CD4-positive, alpha-beta T cell (primary cell): ENCODE measurements at regions not wholly inside any gene's neighbourhood (a gene's known extent, or its start where the extent isn't known, plus 50 kb on each side); places are given as distances from the start of the nearest gene placed in this dataset.
"Not testable (repeated sequence)": the region's sequence is repeated elsewhere in the genome, so short reads cannot be mapped to it uniquely, and the experiment has no call there.

ENCODE experiments used
- ATAC-seq: fragments of 200-7000 bp; cut with Tn5 transposase; one replicate; pipeline ENCODE4 v1.10.0; 2022; ENCODE audit warnings: mild to moderate bottlenecking; ENCODE audit not compliant: poor library complexity
- CTCF ChIA-PET: fragments of 350-600 bp; sonication (Branson Sonifier 250); formaldehyde crosslinking; loops from one replicate; lab custom pipeline; 2021; ENCODE audit warnings: antibody characterized with exemption, inconsistent platforms; lab: Charles Lee
- POLR2A ChIA-PET: fragments of 350-600 bp; sonication (Branson Sonifier 250); formaldehyde crosslinking; loops from one replicate; lab custom pipeline; 2021; ENCODE audit warnings: antibody characterized with exemption, inconsistent platforms; lab: Charles Lee
- DNase-seq, 14 experiments: peaks; one replicate each; pipeline ENCODE4 v3.0.0-alpha.2; 2013 to 2020; ENCODE audit warnings: mixed read lengths in 2 of 14
- H3K27ac ChIP-seq, 2 donors: one replicate each; pipeline versions ENCODE4 v1.5.1 to v1.7.0; 2013; ENCODE audit warnings: low read length in 2 of 2, low read depth in 1 of 2, mild to moderate bottlenecking in 1 of 2
- H3K27me3 ChIP-seq, 2 experiments: 1 replicate in 1 of 2; 2 replicates in 1 of 2; pipeline versions ENCODE4 v1.6.1 to v1.7.0; 2013; ENCODE audit warnings: low read length in 2 of 2, control low read depth in 1 of 2, mild to moderate bottlenecking in 1 of 2, moderate library complexity in 1 of 2; ENCODE audit not compliant: insufficient read depth in 2 of 2, control insufficient read depth in 1 of 2
- H3K36me3 ChIP-seq: one replicate; pipeline ENCODE4 v1.6.1; 2013; ENCODE audit warnings: low read length, control low read depth; ENCODE audit not compliant: insufficient read depth
- H3K4me1 ChIP-seq: one replicate; pipeline ENCODE4 v1.6.1; 2013; ENCODE audit warnings: low read length, control low read depth; ENCODE audit not compliant: insufficient read depth
- H3K4me3 ChIP-seq: one replicate; pipeline ENCODE4 v1.5.1; 2013; ENCODE audit warnings: mild to moderate bottlenecking, low read length, moderate library complexity
- H3K9me3 ChIP-seq, 2 experiments: 1 replicate in 1 of 2; 2 replicates in 1 of 2; pipeline versions ENCODE4 v1.6.1 to v1.7.0; 2013; ENCODE audit warnings: low read length in 2 of 2, mild to moderate bottlenecking in 2 of 2, control low read depth in 1 of 2, moderate library complexity in 1 of 2; ENCODE audit not compliant: control insufficient read depth in 1 of 2, insufficient read depth in 1 of 2
- H3K27ac Mint-ChIP-seq: one replicate; pipeline ENCODE4 v1.8.0; 2020; ENCODE audit warnings: mixed read lengths
- H3K27me3 Mint-ChIP-seq: one replicate; pipeline ENCODE4 v1.8.0; 2021; ENCODE audit warnings: mixed read lengths
- H3K36me3 Mint-ChIP-seq: one replicate; pipeline ENCODE4 v1.8.0; 2021; ENCODE audit warnings: low read depth, mixed read lengths
- H3K4me1 Mint-ChIP-seq: one replicate; pipeline ENCODE4 v1.8.0; 2021; ENCODE audit warnings: low read depth, mixed read lengths
- H3K4me3 Mint-ChIP-seq: one replicate; pipeline ENCODE4 v1.8.0; 2020; ENCODE audit warnings: mild to moderate bottlenecking, mixed read lengths
- H3K9me3 Mint-ChIP-seq: one replicate; pipeline ENCODE4 v1.8.0; 2020; ENCODE audit warnings: mixed read lengths
- CTCF ChIP-seq: fragments of 200-600 bp; IDR thresholded peaks from one replicate; pipeline ENCODE4 v1.8.0; 2022; ENCODE audit warnings: antibody characterized with exemption, mild to moderate bottlenecking
- intact Hi-C, 2 experiments: fragments of 100-400 bp; cut with DNase I in 1 of 2; cut with micrococcal nuclease in 1 of 2; formaldehyde crosslinking; loops; one replicate each; pipeline versions ENCODE4 v1.15.1 to v1.9.0; 2023 to 2025; cut with DNase I, micrococcal nuclease

- POLR2A ChIA-PET: no interaction called here
- Mint-ChIP-seq H3K9me3 (no peaks in the 10 kb centered on the region), H3K36me3 (no peaks in the 10 kb centered on the region)
These were observed 333.0 kb downstream of the DCHS2 start for GRCh38 chr4:154158361-154159155.

GRCh38 chr4:154152546-154152945, 339.1 kb downstream of the DCHS2 start:
- no peaks in the 10 kb centered on the region for H3K4me1 Mint-ChIP-seq
- Histone ChIP-seq H3K27ac (no peak overlapping the region), H3K36me3 (no peaks in the 10 kb centered on the region), H3K4me3 (no peak overlapping the region), H3K27me3 (no peaks in the 10 kb centered on the region), H3K4me1 (no peaks in the 10 kb centered on the region), H3K9me3 (no peaks in the 10 kb centered on the region)
- H3K9me3 Mint-ChIP-seq: no peaks in the 10 kb centered on the region
- intact Hi-C loops: no loop called here
- H3K27ac Mint-ChIP-seq: no peak overlapping the region
- POLR2A ChIA-PET: no interaction called here
- H3K36me3 Mint-ChIP-seq: no peaks in the 10 kb centered on the region
- H3K4me3 Mint-ChIP-seq: no peak overlapping the region
- peaks cover 21% of the 10 kb centered on the region for H3K27me3 Mint-ChIP-seq
- DNase-seq (no peak), ATAC-seq (no peak)
- CTCF ChIA-PET: no interaction called here
- no peak for TF ChIP-seq CTCF

More at GRCh38 chr4:154158361-154159155, 333.0 kb downstream of the DCHS2 start:
- Histone ChIP-seq H3K27ac (no peak overlapping the region), H3K27me3 (peaks cover 0 to 3% of the 10 kb centered on the region in 2 experiments), H3K4me3 (no peak overlapping the region), H3K36me3 (no peaks in the 10 kb centered on the region), H3K4me1 (no peaks in the 10 kb centered on the region), H3K9me3 (no peaks in the 10 kb centered on the region)
- intact Hi-C loops: loop anchor here in 1 of 2 experiments (1.0 kb wide), 1 partner anchor 33 kb away; no protein-coding TSS in a partner anchor
- no peaks in the 10 kb centered on the region for H3K4me1 Mint-ChIP-seq
- H3K27me3 Mint-ChIP-seq: peaks cover 33% of the 10 kb centered on the region
- ATAC-seq (no peak), DNase-seq (no peak)
- no peak overlapping the region for H3K4me3 Mint-ChIP-seq
- no peak overlapping the region for H3K27ac Mint-ChIP-seq
- no peak for TF ChIP-seq CTCF
- CTCF ChIA-PET: no interaction called here

GRCh38 chr4:154149236-154149635, 342.4 kb downstream of the DCHS2 start:
- H3K36me3 ChIP-seq, H3K4me3 Mint-ChIP-seq, ATAC-seq, H3K4me1 ChIP-seq, H3K9me3 ChIP-seq, H3K4me3 ChIP-seq, H3K27ac ChIP-seq, intact Hi-C loops, H3K27me3 ChIP-seq, H3K4me1 Mint-ChIP-seq, H3K36me3 Mint-ChIP-seq, H3K27ac Mint-ChIP-seq, DNase-seq, CTCF ChIA-PET, H3K9me3 Mint-ChIP-seq, POLR2A ChIA-PET: not testable (repeated sequence)
- peaks cover 18% of the 10 kb centered on the region for H3K27me3 Mint-ChIP-seq

GRCh38 chr4:154143720-154144119, 347.9 kb downstream of the DCHS2 start:
- no peak for TF ChIP-seq CTCF
- Histone ChIP-seq H3K36me3 (no peaks in the 10 kb centered on the region), H3K27me3 (no peaks in the 10 kb centered on the region), H3K27ac (no peak overlapping the region), H3K4me3 (no peak overlapping the region), H3K4me1 (no peaks in the 10 kb centered on the region), H3K9me3 (no peaks in the 10 kb centered on the region)
- Mint-ChIP-seq H3K4me3 (no peak overlapping the region), H3K4me1 (no peaks in the 10 kb centered on the region), H3K36me3 (no peaks in the 10 kb centered on the region), H3K9me3 (no peaks in the 10 kb centered on the region), H3K27me3 (no peaks in the 10 kb centered on the region), H3K27ac (no peak overlapping the region)
- DNase-seq (no peak), ATAC-seq (no peak)
- CTCF ChIA-PET: no interaction called here
- intact Hi-C loops: no loop called here
- POLR2A ChIA-PET: no interaction called here
